ENCODE measurements at regions not wholly inside any gene's neighbourhood (a gene's known extent, or its start where the extent isn't known, plus 50 kb on each side); places are given as distances from the start of the nearest gene placed in this dataset.

DNA sequence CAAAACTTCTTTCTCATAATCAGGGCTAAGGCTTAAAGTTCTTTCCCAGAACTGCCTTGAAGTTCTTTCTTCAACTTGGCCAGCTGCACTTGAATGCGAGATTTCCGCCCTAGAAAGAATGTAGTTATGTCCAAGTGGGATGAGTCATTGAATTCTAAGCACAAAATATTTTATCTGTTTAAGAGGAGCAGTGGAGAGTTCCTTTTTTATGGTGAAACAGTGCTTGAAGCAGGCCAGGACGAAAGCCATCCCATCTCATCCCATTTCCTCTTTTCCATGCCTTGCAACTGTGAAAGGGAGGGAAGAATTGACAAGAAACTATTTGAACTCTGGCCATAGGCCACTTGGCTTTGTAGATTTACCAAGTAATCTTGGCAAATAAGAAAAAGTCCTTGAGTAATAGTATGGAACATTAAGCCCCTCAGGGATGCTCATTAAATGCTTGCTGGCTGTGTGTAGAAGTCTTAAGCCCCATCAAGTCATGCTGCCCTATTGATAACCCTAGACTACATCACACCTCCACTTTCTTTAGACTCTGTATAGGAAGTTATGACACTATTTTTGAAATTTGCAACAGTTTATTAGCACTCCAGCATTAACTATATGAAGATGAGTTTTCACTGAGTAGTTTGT lies 174.5 kb downstream of the KCTD12 start:
- peak; percentile 84 for DNase-seq (ENCODE audit: low read depth)

DNA sequence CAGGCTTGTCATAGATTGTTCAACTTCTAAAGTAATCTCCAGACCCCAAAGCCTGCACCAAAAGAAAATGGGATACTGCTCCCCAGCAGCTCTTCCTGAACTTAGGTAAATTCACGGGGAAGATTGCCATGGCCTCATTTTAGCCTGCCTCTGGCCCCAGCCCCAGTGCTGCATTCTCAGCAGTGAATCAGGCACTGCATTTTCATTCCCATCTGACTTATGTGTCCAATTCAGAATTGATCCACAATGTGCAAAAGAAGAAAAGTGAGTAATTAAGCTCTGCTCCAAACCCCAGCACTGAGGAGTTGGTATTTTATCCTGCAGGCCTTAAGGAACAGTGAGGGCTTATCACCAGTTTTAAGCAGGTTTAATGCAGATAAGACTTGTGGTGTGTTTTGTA lies 176.4 kb downstream of the KCTD12 start:
- no peak for DNase-seq (ENCODE audit: low read depth)

GRCh38 chr13:76708138-76708688 lies 178.0 kb downstream of the KCTD12 start:
- DNase-seq (ENCODE audit: low read depth) = no peak

DNA sequence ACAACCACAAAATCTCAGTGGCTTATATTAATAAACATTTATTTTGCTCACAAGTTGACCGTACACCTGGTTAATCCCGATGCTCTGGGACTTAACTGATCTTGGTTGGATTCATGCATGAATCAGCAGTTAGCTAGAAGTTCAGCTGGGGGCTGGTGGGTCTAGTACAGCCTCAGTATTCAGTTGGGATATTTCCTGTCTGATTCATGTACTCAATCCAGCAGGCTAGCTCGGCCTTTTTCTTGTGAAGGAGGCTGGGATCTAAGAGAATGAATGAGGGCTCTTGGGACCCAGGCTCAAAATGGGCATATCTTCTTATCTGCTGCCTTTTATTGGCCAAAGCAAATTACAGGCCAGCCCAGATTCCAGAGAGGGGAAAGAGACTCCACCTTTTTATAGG lies 178.8 kb downstream of the KCTD12 start:
- peak; percentile 36 for DNase-seq (ENCODE audit: low read depth)

- no peak for DNase-seq (ENCODE audit: low read depth)
Observed at GRCh38 chr13:76703621-76704288, 182.4 kb downstream of the KCTD12 start.

GRCh38 chr13:76703216-76703615 lies 183.0 kb downstream of the KCTD12 start:
- no peak for DNase-seq (ENCODE audit: low read depth)

- no peak for DNase-seq (ENCODE audit: low read depth)
Observed at GRCh38 chr13:76697288-76697687, 188.9 kb downstream of the KCTD12 start.

GRCh38 chr13:76696370-76696769 lies 189.8 kb downstream of the KCTD12 start:
- DNase-seq (ENCODE audit: low read depth) = peak; percentile 50

DNA sequence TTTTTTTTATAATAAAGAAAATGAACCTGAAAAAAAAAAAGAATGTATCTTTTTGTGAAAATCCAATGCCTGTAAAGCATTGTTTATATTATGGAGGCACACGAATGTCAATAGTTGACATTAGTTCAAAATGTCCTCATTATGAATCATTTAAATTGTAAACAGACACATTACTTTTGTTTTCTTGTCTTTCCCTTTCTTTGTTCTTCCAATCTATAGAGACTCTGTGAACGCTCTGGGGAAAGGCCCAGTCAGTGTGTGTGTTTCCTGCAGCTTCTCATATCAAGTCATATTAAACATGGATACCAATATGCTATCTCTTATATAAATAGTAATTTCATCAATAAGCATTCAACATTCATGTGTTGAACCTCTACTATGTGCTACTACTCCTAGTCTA lies 193.1 kb downstream of the KCTD12 start:
- no peak for DNase-seq (ENCODE audit: low read depth)

DNA sequence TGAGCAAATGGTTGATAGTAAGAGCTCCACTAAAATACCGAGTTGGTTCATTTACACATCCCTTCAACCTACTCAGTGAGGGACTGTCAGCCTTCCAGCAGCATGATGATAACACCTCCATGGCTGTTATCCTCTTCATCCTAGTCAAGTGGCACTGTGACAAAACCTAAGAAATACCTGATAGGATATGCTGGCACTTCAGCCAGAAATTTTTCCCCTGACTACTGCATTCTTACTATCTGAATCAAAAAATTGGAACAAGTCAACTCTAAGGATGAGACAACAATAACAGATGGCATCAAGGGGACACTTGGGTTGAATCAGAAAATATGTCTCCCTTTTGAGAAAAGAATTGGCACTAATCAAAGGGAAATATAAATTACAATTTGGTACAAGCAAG lies 193.9 kb downstream of the KCTD12 start:
- no peak for DNase-seq (ENCODE audit: low read depth)

DNA sequence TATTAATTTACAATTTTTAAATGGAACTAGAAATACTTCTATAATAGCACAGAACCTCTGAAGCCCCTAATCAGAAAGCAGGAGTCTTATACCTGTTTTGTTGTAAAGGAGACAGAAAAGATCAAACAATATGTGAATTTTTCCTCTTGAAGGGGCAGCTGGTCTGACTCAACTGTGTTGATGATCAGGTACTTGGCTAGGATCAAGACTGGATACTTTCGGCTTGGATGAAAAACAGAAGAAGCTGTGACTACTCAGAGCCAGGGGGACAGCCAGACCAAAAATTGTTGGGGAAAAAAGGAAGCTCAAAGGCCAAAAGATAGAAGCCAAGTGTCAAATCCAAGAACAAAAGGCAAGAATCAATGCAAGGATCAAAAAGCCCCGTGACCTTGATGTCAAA lies 195.6 kb downstream of the KCTD12 start:
- no peak for DNase-seq (ENCODE audit: low read depth)

DNA sequence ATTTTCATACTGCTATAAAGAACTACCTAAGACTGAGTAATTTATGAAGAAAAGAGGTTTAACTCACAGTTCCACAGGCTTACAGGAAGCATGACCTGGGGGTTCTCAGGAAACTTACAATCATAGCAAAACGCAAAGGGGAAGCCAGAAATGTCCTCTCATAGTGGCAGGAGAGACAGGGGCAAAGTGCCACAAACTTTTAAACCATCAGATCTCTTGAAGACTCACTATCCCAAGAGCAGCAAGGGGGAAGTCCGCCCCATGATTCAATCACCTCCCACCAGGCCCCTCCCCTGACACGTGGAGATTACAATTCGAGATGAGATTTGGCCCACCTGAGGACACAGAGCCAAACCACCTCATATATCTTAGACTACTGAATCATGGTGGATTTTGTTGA lies 198.7 kb downstream of the KCTD12 start:
- no peak for DNase-seq (ENCODE audit: low read depth)

DNA sequence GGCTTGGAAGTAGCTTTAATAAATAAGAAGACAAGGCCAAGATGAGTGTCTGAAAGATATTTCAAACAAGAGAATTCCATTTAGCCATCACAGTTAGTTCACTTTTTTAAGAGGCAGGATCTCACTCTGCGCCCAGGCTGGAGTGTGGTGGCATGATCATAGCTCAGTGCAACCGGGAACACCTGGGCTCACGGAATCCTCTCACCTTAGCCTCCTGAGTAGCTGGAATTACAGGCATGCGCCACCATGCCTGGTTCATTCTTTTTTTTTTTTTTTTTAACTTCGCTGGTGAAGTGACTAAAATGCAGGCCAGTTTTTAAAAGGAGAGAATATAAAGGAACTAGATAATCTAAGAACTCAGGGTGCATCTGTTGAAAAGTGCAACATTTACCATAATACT lies 200.3 kb downstream of the KCTD12 start:
- DNase-seq (ENCODE audit: low read depth) = no peak

DNA sequence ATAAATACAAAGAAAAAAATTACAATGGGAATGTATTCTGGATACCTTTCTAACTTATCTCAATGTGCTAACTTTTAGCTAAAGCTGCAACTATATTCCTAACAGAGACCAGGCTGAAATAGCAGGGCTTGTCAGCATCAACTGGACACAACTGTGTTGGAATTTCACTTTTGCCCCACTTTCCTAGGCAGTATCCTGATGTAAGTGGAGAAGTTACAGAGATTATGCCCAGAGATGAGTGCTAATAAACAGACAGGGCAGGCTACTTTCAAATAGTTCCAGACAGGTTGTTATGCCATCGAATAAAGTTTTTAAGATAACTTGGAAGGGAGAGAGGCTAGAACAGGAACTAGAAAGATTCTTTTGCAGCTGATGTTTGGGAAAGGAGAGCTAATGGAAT lies 201.9 kb downstream of the KCTD12 start:
- DNase-seq (ENCODE audit: low read depth) = no peak

GRCh38 chr13:76683854-76684253 lies 202.4 kb downstream of the KCTD12 start:
- DNase-seq (ENCODE audit: low read depth) = no peak

GRCh38 chr13:76683168-76683567 lies 203.0 kb downstream of the KCTD12 start:
- no peak for DNase-seq (ENCODE audit: low read depth)

DNA sequence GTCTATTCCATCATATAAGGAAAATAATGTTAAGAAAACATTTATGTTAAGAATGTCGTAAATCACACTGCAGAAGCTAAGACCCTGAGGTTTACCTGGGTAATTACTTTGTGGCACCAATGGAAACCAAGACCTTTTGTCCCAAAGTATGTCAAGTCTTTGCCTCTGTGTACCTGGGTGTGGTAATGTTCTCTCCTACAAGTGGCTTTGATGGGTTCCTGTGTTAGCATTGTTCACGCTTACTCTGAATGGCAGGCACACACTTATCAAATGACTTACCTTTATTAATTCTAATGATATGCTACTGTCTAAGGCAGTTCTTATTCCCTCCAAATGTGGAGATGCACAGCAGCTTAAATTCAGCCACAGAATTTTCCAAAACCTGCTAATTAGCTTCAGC lies 206.1 kb downstream of the KCTD12 start:
- DNase-seq (ENCODE audit: low read depth) = no peak

- peak; percentile 64 for DNase-seq (ENCODE audit: low read depth)
Observed at GRCh38 chr13:76677043-76677442, 209.2 kb downstream of the KCTD12 start.

- DNase-seq (ENCODE audit: low read depth) = no peak
Observed at GRCh38 chr13:76672420-76672819, 213.8 kb downstream of the KCTD12 start.

DNA sequence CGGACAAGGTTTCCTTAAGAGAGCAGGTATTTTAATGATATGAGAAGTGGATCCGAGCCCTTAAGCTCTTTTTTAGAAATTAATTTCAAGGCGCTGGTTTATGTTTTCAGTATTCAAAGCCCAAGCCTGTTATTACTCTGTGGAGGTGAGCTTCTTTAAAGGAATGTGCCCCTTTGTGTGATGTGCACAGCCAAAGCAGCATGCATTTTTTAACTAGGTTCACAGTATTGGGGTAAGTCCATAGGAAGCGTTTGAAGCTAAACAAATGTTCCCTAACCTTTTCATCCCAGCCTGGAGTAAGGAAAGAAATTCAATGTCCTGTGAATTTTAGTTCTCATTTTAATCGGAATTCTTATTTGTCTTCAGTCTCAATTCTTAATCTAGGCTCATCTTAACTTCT lies 217.5 kb downstream of the KCTD12 start:
- no peak for DNase-seq (ENCODE audit: low read depth)

DNA sequence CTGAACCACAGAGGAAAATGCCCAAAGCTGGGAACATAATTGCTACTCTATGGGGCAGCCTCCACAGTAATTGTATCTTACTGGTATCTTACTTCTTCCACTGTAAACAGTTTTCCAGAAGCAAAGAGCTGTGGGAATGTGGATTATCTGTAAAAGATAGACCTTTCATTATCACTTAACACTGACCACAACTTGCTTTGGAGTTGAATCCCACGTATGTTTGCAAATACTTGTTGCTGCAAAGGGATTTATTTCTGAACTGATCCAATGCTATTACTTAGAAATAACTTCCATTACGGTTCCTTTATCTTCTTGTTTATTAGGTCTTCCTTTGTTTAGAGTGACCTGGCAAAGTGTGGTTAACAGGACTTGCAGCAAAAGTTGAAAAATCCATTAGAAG lies 218.1 kb downstream of the KCTD12 start:
- DNase-seq (ENCODE audit: low read depth) = no peak

DNA sequence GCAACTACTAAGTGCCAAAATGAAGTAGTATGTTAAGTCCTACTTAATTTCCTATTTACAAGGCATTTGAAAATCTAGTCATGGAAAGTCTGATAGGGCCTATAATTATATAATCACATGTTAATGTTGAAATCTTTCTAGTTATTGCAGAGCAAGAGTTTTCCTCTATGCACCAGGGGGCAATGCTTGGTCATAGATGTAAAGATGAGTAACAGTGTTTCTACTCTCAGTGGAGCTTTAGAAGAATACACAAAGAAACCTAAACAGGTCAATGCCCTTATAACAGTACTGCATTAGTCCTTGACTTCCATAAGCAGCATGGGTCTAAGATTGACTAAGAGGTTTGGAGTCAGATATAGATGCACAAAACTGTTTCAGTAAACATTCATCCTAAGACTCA lies 218.7 kb downstream of the KCTD12 start:
- peak; percentile 77 for DNase-seq (ENCODE audit: low read depth)

DNA sequence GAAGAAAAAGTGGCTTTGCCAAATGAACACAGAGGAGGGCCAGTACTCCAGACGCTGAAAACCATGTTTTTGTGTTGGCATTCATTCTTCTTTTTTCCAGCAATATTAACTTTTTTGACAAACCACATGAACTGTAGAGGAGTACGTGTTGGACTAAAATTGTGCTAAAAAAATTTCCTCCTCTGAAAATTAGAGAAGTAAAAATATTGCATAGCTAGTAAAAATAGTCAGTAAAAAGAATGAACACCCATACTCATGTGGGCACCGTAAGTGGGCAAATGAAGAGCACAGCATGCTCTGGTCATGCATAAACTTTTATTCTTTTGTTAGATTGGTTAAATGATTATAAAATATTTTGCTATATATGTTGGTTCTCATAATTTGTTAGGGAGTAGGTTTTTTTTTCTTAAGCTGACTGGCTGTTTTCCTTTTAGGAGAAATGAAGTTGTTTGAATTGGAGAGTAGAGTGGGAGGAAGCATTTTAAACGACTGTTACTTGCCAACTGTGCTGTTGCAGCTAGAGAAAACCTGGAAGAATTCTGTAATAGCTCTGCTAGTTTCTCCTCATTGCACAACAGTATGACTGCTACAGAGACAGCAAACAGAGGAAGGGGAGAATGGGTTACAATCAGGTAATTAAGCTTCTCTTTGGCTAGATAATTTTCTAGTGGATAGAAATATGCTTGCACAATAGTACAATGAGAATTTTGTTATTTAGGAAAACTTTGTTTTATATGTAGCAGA lies 222.4 kb downstream of the KCTD12 start:
- peak; percentile 44 for DNase-seq (ENCODE audit: low read depth)
